Kidney glomerular epithelial cell (primary cell): ENCODE measurements at regions not wholly inside any gene's neighbourhood (a gene's known extent, or its start where the extent isn't known, plus 50 kb on each side); places are given as distances from the start of the nearest gene placed in this dataset.
A peak's percentile ranks its signal among the peaks of the same experiment; 100 is the strongest.
"Not testable (repeated sequence)": the region's sequence is repeated elsewhere in the genome, so short reads cannot be mapped to it uniquely, and the experiment has no call there.

Source experiments
- DNase-seq: peaks from one replicate; lab custom pipeline; 2025; lab: John Stamatoyannopoulos, UW

- DNase-seq = peak; percentile 5
These were observed 56.3 kb upstream of the KRTAP5-11 start for GRCh38 chr11:71638801-71639519.

- not testable (repeated sequence) for DNase-seq
These were observed 56.8 kb upstream of the KRTAP5-11 start for GRCh38 chr11:71639520-71639849.

- not testable (repeated sequence) for DNase-seq
These were observed 57.2 kb upstream of the KRTAP5-11 start for GRCh38 chr11:71639916-71640315.

- not testable (repeated sequence) for DNase-seq
These were observed 64.4 kb upstream of the KRTAP5-11 start for GRCh38 chr11:71647078-71647477.

- DNase-seq = not testable (repeated sequence)
These were observed 70.3 kb upstream of the KRTAP5-11 start for GRCh38 chr11:71652998-71653397.

GRCh38 chr11:71654423-71654822 is 71.7 kb upstream of the KRTAP5-11 start:
- not testable (repeated sequence) for DNase-seq

- not testable (repeated sequence) for DNase-seq
These were observed 72.4 kb upstream of the KRTAP5-11 start for GRCh38 chr11:71655041-71655440.

- DNase-seq = peak; percentile 16
These were observed 73.8 kb upstream of the KRTAP5-11 start for GRCh38 chr11:71656513-71656912.

GRCh38 chr11:71664941-71665340 is 82.3 kb upstream of the KRTAP5-11 start:
- peak; percentile 34 for DNase-seq

GRCh38 chr11:71698110-71698509 is 115.4 kb upstream of the KRTAP5-11 start:
- not testable (repeated sequence) for DNase-seq

- not testable (repeated sequence) for DNase-seq
These were observed 116.3 kb upstream of the KRTAP5-11 start for GRCh38 chr11:71698961-71699360.

GRCh38 chr11:71701435-71702291 is 119.0 kb upstream of the KRTAP5-11 start:
- DNase-seq = not testable (repeated sequence)

GRCh38 chr11:71705086-71705737 is 122.5 kb upstream of the KRTAP5-11 start:
- not testable (repeated sequence) for DNase-seq

- DNase-seq = not testable (repeated sequence)
These were observed 123.2 kb upstream of the KRTAP5-11 start for GRCh38 chr11:71705738-71706432.

- DNase-seq = not testable (repeated sequence)
These were observed 124.4 kb upstream of the KRTAP5-11 start for GRCh38 chr11:71707083-71707482.

GRCh38 chr11:71709541-71709940 is 123.5 kb upstream of the DEFB108B start:
- not testable (repeated sequence) for DNase-seq

- DNase-seq = peak; percentile 59
These were observed 122.8 kb upstream of the DEFB108B start for GRCh38 chr11:71710171-71710671.

- not testable (repeated sequence) for DNase-seq
These were observed 122.2 kb upstream of the DEFB108B start for GRCh38 chr11:71710701-71711385.

- DNase-seq = not testable (repeated sequence)
These were observed 120.7 kb upstream of the DEFB108B start for GRCh38 chr11:71712350-71712749.

- DNase-seq = not testable (repeated sequence)
These were observed 120.2 kb upstream of the DEFB108B start for GRCh38 chr11:71712846-71713245.

GRCh38 chr11:71714510-71714909 is 118.5 kb upstream of the DEFB108B start:
- not testable (repeated sequence) for DNase-seq
